Activated CD4-positive, alpha-beta memory T cell treated with anti-CD3 and anti-CD28 coated beads, Interleukin-2, amount 10 ng/mL, durations not matched to agents 7 days and 5 days (primary cell): ENCODE measurements at regions not wholly inside any gene's neighbourhood (a gene's known extent, or its start where the extent isn't known, plus 50 kb on each side); places are given as distances from the start of the nearest gene placed in this dataset.

ENCODE experiments used
- CTCF ChIA-PET: fragments of 350-600 bp; sonication (Branson Sonifier 250); formaldehyde crosslinking; loops from one replicate; lab custom pipeline; 2021; ENCODE audit warnings: antibody characterized with exemption, inconsistent platforms; lab: Charles Lee
- POLR2A ChIA-PET: fragments of 350-600 bp; sonication (Branson Sonifier 250); formaldehyde crosslinking; loops from one replicate; lab custom pipeline; 2021; ENCODE audit warnings: antibody characterized with exemption; lab: Charles Lee
- DNase-seq: peaks from one replicate; pipeline ENCODE4 v3.0.0-alpha.2; 2020
- H3K27ac Mint-ChIP-seq: one replicate; pipeline ENCODE4 v1.8.0; 2021; ENCODE audit warnings: mild to moderate bottlenecking, mixed read lengths
- H3K27me3 Mint-ChIP-seq: one replicate; pipeline ENCODE4 v1.8.0; 2021; ENCODE audit warnings: mixed read lengths
- H3K36me3 Mint-ChIP-seq: one replicate; pipeline ENCODE4 v1.8.0; 2021; ENCODE audit warnings: low read depth, mixed read lengths
- H3K4me1 Mint-ChIP-seq: one replicate; pipeline ENCODE4 v1.8.0; 2021; ENCODE audit warnings: mixed read lengths
- H3K4me3 Mint-ChIP-seq: one replicate; pipeline ENCODE4 v1.8.0; 2021; ENCODE audit warnings: mild to moderate bottlenecking, mixed read lengths
- H3K9me3 Mint-ChIP-seq: one replicate; pipeline ENCODE4 v1.8.0; 2021; ENCODE audit warnings: mixed read lengths

GRCh38 chr16:51402298-51402697, 251.2 kb upstream of the SALL1 start:
- POLR2A ChIA-PET, result no interaction called here

GRCh38 chr16:51401673-51402072, 250.6 kb upstream of the SALL1 start:
- peaks cover 6% of the 10 kb centered on the region for H3K9me3 Mint-ChIP-seq
- no peaks in the 10 kb centered on the region for H3K4me1 Mint-ChIP-seq
- CTCF ChIA-PET, result no interaction called here
- no peak for DNase-seq
- no peak overlapping the region for H3K27ac Mint-ChIP-seq
- no peaks in the 10 kb centered on the region for H3K36me3 Mint-ChIP-seq
- no peak overlapping the region for H3K4me3 Mint-ChIP-seq
- POLR2A ChIA-PET, result no interaction called here
- no peaks in the 10 kb centered on the region for H3K27me3 Mint-ChIP-seq

More at GRCh38 chr16:51402298-51402697, 251.2 kb upstream of the SALL1 start:
- no peaks in the 10 kb centered on the region for H3K27me3 Mint-ChIP-seq
- no peaks in the 10 kb centered on the region for H3K36me3 Mint-ChIP-seq
- H3K4me1 Mint-ChIP-seq, result no peaks in the 10 kb centered on the region
- H3K9me3 Mint-ChIP-seq, result peaks cover 6% of the 10 kb centered on the region
- no peak overlapping the region for H3K4me3 Mint-ChIP-seq
- no peak for DNase-seq
- CTCF ChIA-PET, result no interaction called here
- no peak overlapping the region for H3K27ac Mint-ChIP-seq

- CTCF ChIA-PET, result no interaction called here
- Mint-ChIP-seq H3K27me3 (no peaks in the 10 kb centered on the region), H3K36me3 (no peaks in the 10 kb centered on the region), H3K4me1 (no peaks in the 10 kb centered on the region), H3K4me3 (no peak overlapping the region), H3K9me3 (peaks cover 3% of the 10 kb centered on the region), H3K27ac (no peak overlapping the region)
- DNase-seq, result no peak
- POLR2A ChIA-PET, result no interaction called here
Observed at GRCh38 chr16:51399908-51400670, 249.0 kb upstream of the SALL1 start.

- H3K4me1 Mint-ChIP-seq, result no peaks in the 10 kb centered on the region
- H3K27ac Mint-ChIP-seq, result no peak overlapping the region
- H3K9me3 Mint-ChIP-seq, result peaks cover 3% of the 10 kb centered on the region
- H3K27me3 Mint-ChIP-seq, result no peaks in the 10 kb centered on the region
- ChIA-PET POLR2A (no interaction called here), CTCF (no interaction called here)
- H3K36me3 Mint-ChIP-seq, result no peaks in the 10 kb centered on the region
- no peak overlapping the region for H3K4me3 Mint-ChIP-seq
- DNase-seq, result no peak
Observed at GRCh38 chr16:51394421-51394820, 243.4 kb upstream of the SALL1 start.

GRCh38 chr16:51393381-51394005, 242.4 kb upstream of the SALL1 start:
- Mint-ChIP-seq H3K4me3 (no peak overlapping the region), H3K9me3 (peaks cover 3% of the 10 kb centered on the region), H3K27me3 (no peaks in the 10 kb centered on the region), H3K36me3 (no peaks in the 10 kb centered on the region), H3K27ac (no peak overlapping the region), H3K4me1 (no peaks in the 10 kb centered on the region)
- POLR2A ChIA-PET, result no interaction called here
- DNase-seq, result no peak
- CTCF ChIA-PET, result no interaction called here

- CTCF ChIA-PET, result no interaction called here
- H3K4me1 Mint-ChIP-seq, result no peaks in the 10 kb centered on the region
- no peak for DNase-seq
Observed at GRCh38 chr16:51392521-51393187, 241.6 kb upstream of the SALL1 start.

GRCh38 chr16:51391798-51392511, 240.9 kb upstream of the SALL1 start:
- no peaks in the 10 kb centered on the region for H3K27me3 Mint-ChIP-seq
- POLR2A ChIA-PET, result no interaction called here
- CTCF ChIA-PET, result no interaction called here

More at GRCh38 chr16:51392521-51393187, 241.6 kb upstream of the SALL1 start:
- Mint-ChIP-seq H3K36me3 (no peaks in the 10 kb centered on the region), H3K27ac (no peak overlapping the region), H3K4me3 (no peak overlapping the region), H3K9me3 (peaks cover 3% of the 10 kb centered on the region), H3K27me3 (no peaks in the 10 kb centered on the region)
- POLR2A ChIA-PET, result no interaction called here

GRCh38 chr16:51390877-51391276, 239.8 kb upstream of the SALL1 start:
- Mint-ChIP-seq H3K36me3 (no peaks in the 10 kb centered on the region), H3K27ac (no peak overlapping the region), H3K27me3 (no peaks in the 10 kb centered on the region), H3K4me3 (no peak overlapping the region), H3K9me3 (peaks cover 8% of the 10 kb centered on the region), H3K4me1 (no peaks in the 10 kb centered on the region)
- no peak for DNase-seq
- ChIA-PET POLR2A (no interaction called here), CTCF (interaction anchor here (0.7 kb wide), 1 partner anchor 581 kb away, joined by 3 read pairs; no protein-coding TSS in a partner anchor)

More at GRCh38 chr16:51391798-51392511, 240.9 kb upstream of the SALL1 start:
- H3K9me3 Mint-ChIP-seq, result peaks cover 3% of the 10 kb centered on the region
- H3K4me1 Mint-ChIP-seq, result no peaks in the 10 kb centered on the region
- DNase-seq, result no peak
- no peak overlapping the region for H3K27ac Mint-ChIP-seq
- no peaks in the 10 kb centered on the region for H3K36me3 Mint-ChIP-seq
- no peak overlapping the region for H3K4me3 Mint-ChIP-seq

- no peak for DNase-seq
- POLR2A ChIA-PET, result no interaction called here
- CTCF ChIA-PET, result no interaction called here
- Mint-ChIP-seq H3K4me1 (no peaks in the 10 kb centered on the region), H3K27ac (no peak overlapping the region), H3K9me3 (peaks cover 8% of the 10 kb centered on the region), H3K27me3 (no peaks in the 10 kb centered on the region), H3K36me3 (no peaks in the 10 kb centered on the region), H3K4me3 (no peak overlapping the region)
Observed at GRCh38 chr16:51389881-51390280, 238.8 kb upstream of the SALL1 start.

- Mint-ChIP-seq H3K27me3 (no peaks in the 10 kb centered on the region), H3K4me3 (no peak overlapping the region), H3K36me3 (no peaks in the 10 kb centered on the region), H3K27ac (no peak overlapping the region), H3K9me3 (peaks cover 8% of the 10 kb centered on the region), H3K4me1 (no peaks in the 10 kb centered on the region)
- DNase-seq, result no peak
- POLR2A ChIA-PET, result no interaction called here
- CTCF ChIA-PET, result no interaction called here
Observed at GRCh38 chr16:51388516-51388951, 237.5 kb upstream of the SALL1 start.

- Mint-ChIP-seq H3K27me3 (no peaks in the 10 kb centered on the region), H3K27ac (no peak overlapping the region), H3K4me1 (no peaks in the 10 kb centered on the region), H3K4me3 (no peak overlapping the region), H3K9me3 (peaks cover 5% of the 10 kb centered on the region), H3K36me3 (no peaks in the 10 kb centered on the region)
- DNase-seq, result no peak
- CTCF ChIA-PET, result interaction anchor here (0.7 kb wide), 1 partner anchor 8 kb away, joined by 5 read pairs; no protein-coding TSS in a partner anchor
- POLR2A ChIA-PET, result no interaction called here
Observed at GRCh38 chr16:51383909-51384308, 232.8 kb upstream of the SALL1 start.

GRCh38 chr16:51382940-51383339, 231.9 kb upstream of the SALL1 start:
- Mint-ChIP-seq H3K36me3 (no peaks in the 10 kb centered on the region), H3K9me3 (peaks cover 5% of the 10 kb centered on the region), H3K27me3 (no peaks in the 10 kb centered on the region), H3K4me1 (no peaks in the 10 kb centered on the region), H3K4me3 (no peak overlapping the region), H3K27ac (no peak overlapping the region)
- no peak for DNase-seq
- CTCF ChIA-PET, result no interaction called here
- POLR2A ChIA-PET, result no interaction called here

- CTCF ChIA-PET, result no interaction called here
- H3K27ac Mint-ChIP-seq, result no peak overlapping the region
- no peaks in the 10 kb centered on the region for H3K36me3 Mint-ChIP-seq
- H3K27me3 Mint-ChIP-seq, result no peaks in the 10 kb centered on the region
- no peak for DNase-seq
- peaks cover 5% of the 10 kb centered on the region for H3K9me3 Mint-ChIP-seq
- H3K4me3 Mint-ChIP-seq, result no peak overlapping the region
- H3K4me1 Mint-ChIP-seq, result no peaks in the 10 kb centered on the region
- POLR2A ChIA-PET, result no interaction called here
Observed at GRCh38 chr16:51382211-51382610, 231.1 kb upstream of the SALL1 start.
